ENCODE measurements at regions not wholly inside any gene's neighbourhood (a gene's known extent, or its start where the extent isn't known, plus 50 kb on each side); places are given as distances from the start of the nearest gene placed in this dataset.

DNA sequence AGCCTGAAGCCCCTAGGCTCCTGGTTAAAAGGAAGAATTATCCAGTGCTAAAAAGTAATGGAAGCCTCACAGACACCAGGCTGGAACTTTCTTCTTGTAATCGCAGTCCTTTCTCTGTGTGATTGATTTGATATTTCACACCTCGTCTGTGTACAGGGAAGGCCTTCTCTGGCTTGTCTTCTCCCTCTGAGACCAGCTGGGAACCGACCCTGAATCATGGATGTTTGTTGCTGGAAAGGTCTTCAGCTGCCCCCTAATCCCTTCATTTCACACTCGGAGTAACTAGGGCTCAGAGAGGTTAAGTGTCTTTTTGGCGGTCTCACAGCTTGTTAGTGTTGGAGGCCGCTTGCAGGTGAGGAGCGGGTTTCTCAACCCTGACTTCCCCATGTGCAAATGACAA is 500.2 kb upstream of the CDH4 start:
- no peak overlapping the region for H3K4me3 ChIP-seq (ENCODE audit: low read depth, low read length)
- no peaks in the 10 kb centered on the region for H3K9me3 ChIP-seq (ENCODE audit: severe bottlenecking)
- no peak overlapping the region for H3K27ac ChIP-seq
- TF ChIP-seq CTCF (IDR thresholded peaks at IDR 0.05; ENCODE audit: low read depth, low read length) = no peak
- H3K36me3 ChIP-seq = no peaks in the 10 kb centered on the region
- no peak for DNase-seq
- H3K27me3 ChIP-seq (ENCODE audit: insufficient read depth, low read depth, severe bottlenecking) = no peaks in the 10 kb centered on the region

GRCh38 chr20:60752741-60753420 is 499.2 kb upstream of the CDH4 start:
- no peak overlapping the region for H3K4me3 ChIP-seq (ENCODE audit: low read depth, low read length)
- no peak for TF ChIP-seq CTCF (IDR thresholded peaks at IDR 0.05; ENCODE audit: low read depth, low read length)
- no peak for DNase-seq
- no peaks in the 10 kb centered on the region for H3K36me3 ChIP-seq
- no peak overlapping the region for H3K27ac ChIP-seq
- no peaks in the 10 kb centered on the region for H3K27me3 ChIP-seq (ENCODE audit: insufficient read depth, low read depth, severe bottlenecking)
- H3K9me3 ChIP-seq (ENCODE audit: severe bottlenecking) = no peaks in the 10 kb centered on the region

DNA sequence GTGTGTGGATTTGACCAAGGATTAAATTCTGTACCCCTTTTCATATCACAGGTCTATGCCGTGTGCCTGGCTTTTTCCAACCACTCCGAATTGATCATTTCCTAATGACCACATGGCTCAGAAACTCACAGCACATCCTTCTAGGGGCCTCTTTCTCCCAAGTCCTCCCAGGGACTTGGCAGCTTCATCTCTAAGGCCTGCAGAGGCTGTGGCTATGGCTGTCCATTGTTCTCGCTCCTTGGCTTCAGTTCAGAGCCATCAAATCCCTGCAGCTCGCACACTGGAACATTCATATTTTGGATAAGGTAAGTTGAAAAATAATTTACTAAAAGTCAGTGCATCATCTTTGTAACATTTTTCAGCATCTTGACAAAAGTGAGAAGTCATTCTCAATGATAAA is 497.2 kb upstream of the CDH4 start:
- H3K27me3 ChIP-seq (ENCODE audit: insufficient read depth, low read depth, severe bottlenecking) = no peaks in the 10 kb centered on the region
- TF ChIP-seq CTCF (IDR thresholded peaks at IDR 0.05; ENCODE audit: low read depth, low read length) = no peak
- H3K9me3 ChIP-seq (ENCODE audit: severe bottlenecking) = no peaks in the 10 kb centered on the region
- no peaks in the 10 kb centered on the region for H3K36me3 ChIP-seq
- DNase-seq = no peak
- H3K27ac ChIP-seq = no peak overlapping the region
- H3K4me3 ChIP-seq (ENCODE audit: low read depth, low read length) = no peak overlapping the region

GRCh38 chr20:60759651-60760050 is 492.4 kb upstream of the CDH4 start:
- no peak for TF ChIP-seq CTCF (IDR thresholded peaks at IDR 0.05; ENCODE audit: low read depth, low read length)
- H3K36me3 ChIP-seq = no peaks in the 10 kb centered on the region
- H3K27me3 ChIP-seq (ENCODE audit: insufficient read depth, low read depth, severe bottlenecking) = peaks cover 7% of the 10 kb centered on the region
- H3K9me3 ChIP-seq (ENCODE audit: severe bottlenecking) = no peaks in the 10 kb centered on the region
- no peak for DNase-seq
- H3K27ac ChIP-seq = no peak overlapping the region
- no peak overlapping the region for H3K4me3 ChIP-seq (ENCODE audit: low read depth, low read length)

DNA sequence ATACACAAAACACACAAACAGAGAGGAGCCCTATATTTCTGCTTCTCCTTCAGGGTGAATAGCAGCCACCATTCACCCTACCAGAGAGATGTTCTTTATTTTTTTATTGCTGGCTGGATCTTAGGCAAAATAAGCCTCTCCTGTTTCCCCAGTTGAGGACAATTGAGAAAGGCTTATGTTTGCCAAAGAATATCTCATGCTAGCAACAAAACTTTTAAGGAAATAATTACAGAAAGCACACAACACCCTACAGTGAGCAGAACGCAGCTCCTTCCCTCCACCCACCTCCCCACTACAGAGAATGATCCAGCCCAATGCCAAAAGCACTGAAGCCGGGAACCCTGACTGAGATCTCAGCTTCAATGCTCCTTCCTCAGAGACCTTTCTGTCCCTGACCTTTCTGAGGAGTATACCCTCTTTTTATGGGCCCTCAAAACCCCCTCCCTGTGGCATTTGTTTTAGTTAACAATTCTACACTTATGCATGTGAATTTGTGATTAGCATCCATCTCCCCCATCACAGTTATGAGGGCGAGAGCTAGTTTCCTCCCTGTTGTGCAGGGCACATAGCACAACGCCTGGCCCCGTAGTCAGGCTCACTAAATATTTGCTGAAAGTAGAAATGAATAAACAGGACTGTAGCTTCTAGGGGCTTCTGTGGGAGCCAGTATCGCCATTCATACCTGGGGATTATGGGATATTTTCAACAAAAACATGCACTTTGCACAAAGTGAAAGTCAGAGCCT is 491.6 kb upstream of the CDH4 start:
- H3K27ac ChIP-seq = no peak overlapping the region
- no peak overlapping the region for H3K4me3 ChIP-seq (ENCODE audit: low read depth, low read length)
- no peaks in the 10 kb centered on the region for H3K36me3 ChIP-seq
- no peak for DNase-seq
- no peak for TF ChIP-seq CTCF (IDR thresholded peaks at IDR 0.05; ENCODE audit: low read depth, low read length)
- H3K9me3 ChIP-seq (ENCODE audit: severe bottlenecking) = no peaks in the 10 kb centered on the region
- H3K27me3 ChIP-seq (ENCODE audit: insufficient read depth, low read depth, severe bottlenecking) = peaks cover 10% of the 10 kb centered on the region

All from WERI-Rb-1 (cell line).